GM21825 (cell line): ENCODE measurements at regions not wholly inside any gene's neighbourhood (a gene's known extent, or its start where the extent isn't known, plus 50 kb on each side); places are given as distances from the start of the nearest gene placed in this dataset.

Experiments
- ATAC-seq: cut with Tn5 transposase; IDR thresholded peaks from one replicate; pipeline ENCODE4 v1.9.1; 2021; ENCODE audit warnings: mild to moderate bottlenecking, moderate library complexity; ENCODE audit not compliant: unreplicated experiment

DNA sequence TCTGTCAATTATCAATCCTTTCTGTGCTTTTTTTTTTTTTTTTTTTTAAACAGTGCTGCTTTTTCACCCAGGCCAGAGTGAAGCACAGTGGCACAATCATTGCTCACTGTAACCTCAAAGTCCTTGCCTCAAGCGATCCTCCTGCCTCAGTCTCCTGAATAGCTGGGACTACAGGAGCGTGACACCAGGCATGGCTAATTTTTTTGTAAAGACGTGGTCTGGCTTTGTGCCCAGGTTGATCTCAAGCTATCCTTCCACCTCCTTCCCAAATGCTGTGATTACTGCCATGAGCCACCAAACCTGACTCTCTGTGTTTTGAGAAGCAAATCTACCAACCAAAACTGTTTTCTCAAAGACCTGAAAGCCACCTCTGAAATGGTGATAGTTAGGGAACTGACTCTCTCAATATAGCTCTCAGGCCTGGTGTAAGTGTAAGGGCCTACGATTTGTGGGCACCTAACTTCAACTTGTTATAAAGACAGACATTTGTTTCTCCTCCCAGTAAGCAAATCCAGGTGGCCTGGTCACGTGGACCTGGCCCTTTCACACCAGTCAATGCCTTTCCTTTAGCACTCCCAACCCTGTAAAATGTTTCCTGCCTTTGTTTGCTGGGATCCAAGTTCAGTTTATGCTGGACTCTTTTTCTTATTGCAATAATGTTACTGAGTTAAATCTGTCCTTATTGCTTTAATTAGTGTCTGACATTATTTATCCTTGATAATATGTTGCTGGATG, 2015.9 kb downstream of the PCDH7 start:
- no peak for ATAC-seq

DNA sequence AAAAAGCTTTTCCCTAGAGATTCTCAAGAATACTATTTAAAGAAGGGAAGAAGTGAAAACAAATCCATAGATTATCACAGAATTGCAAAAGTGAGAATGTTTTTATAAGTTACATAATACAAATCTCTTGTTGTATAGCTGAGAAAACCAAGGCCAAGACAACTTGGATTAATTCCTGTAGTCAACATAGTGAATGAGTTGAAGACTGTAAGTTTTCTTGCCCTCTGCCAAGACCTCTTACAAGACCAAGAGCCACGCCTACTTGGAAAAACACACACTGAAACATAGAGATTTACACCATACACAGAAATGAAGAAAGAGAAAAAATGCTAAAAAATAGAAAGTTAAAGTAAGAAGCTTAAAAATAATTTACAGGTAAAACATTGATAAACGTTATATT, 2024.0 kb downstream of the PCDH7 start:
- ATAC-seq, result no peak

DNA sequence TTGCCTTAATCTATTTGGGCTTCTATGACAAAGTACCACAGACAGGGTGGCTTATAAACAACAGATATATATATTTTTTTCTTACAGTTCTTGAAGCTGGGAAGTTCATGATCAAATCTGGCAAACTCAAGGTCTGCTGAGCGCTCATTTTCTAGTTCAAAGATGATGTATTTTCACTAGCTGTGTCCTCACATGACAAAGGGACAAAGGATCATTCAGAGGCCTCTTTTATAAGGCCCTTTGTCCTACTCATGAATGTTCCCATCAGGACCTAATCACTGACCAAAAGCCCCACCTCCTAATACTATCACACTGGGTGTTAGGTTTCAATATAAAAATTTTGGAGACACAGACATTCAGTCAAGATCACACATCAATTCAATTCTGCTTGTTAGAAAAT, 2025.2 kb downstream of the PCDH7 start:
- ATAC-seq, result no peak

DNA sequence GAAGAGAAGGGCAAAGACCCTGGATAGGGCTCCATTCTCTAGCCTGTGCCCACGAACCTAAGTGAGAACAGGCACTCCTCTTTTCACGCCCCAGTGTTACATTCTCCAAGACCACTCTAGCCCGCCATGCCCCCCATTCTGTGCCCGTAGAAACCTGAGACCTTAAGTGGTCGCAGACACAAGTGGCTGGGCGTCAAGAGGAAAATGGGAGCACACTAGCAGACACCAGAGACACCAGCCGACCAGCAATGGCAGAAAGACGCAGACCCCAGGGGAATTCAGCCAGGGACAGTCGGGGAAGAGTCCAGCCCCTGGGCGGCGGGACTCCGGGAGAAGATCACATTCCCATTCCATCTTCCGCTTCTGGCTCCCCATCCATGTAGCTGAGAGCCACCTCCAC, 2027.9 kb downstream of the PCDH7 start:
- no peak for ATAC-seq

DNA sequence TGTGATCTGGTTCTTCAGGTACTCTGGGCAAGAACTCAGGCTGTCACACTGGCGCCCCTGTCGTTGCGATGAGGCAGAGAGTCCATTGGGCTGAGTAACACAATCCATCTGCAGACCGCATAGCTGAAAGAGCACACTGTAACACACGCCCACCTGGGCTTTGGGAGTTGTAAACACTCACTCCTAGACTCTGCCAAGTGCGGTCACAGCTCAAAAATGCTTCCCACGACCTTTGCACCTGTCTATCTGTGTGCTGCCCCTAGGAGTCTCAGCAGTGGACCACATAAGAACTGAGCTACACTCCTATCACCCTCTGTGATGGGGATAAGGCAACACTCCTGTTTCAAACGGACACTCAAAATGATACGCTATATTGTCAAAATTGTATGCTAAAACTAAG, 2028.3 kb downstream of the PCDH7 start:
- no peak for ATAC-seq

DNA sequence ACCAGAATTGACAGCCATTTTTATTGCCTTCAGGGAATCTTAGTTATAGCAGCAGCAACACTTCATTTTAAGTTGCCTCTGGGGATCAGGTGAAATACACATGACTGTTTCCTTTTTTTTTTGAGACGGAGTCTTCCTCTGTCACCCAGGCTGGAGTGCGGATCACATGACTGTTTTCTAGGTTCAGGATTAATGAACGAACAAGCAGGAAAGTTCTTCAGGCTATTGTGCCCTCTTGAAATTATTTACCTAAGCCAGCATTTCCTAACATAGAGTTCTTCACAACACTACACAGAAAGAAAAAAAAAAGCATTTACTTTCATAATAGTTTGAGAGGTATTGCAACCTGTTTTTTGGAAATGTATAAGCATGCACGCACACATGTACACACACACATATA, 2032.8 kb downstream of the PCDH7 start:
- no peak for ATAC-seq

DNA sequence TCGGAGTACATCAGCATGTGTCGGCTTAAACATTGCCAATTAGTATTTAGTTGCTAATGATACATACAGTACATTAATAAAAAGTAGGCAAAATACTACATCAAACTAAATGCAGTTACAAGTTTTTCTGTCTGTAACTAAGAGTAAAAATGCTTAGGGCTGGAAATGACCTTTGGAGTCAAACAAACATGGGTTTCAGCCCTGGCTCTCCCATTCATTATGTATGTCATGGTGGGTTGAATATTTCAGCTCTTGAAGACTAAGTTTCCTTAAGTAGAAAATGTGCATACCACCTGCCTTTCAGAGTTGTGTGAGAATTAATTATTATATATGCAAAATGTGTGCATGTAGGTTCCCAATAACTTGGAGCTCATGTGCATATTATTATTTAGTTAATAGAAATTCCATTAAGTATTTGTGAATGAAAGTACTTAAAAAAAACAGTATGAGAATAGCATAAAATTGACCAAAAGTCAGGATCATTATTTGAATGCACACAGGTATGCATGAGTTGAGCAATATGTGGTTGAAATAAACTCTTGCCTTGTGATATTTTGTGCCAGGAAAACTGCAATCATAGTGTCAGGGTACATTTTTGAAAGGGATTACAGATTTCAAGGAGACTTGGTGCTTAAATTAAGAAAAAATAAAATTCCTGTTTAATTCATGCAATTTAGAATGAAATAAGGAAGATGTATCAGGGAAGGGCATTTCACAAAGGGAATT, 2048.7 kb downstream of the PCDH7 start:
- ATAC-seq, result no peak

DNA sequence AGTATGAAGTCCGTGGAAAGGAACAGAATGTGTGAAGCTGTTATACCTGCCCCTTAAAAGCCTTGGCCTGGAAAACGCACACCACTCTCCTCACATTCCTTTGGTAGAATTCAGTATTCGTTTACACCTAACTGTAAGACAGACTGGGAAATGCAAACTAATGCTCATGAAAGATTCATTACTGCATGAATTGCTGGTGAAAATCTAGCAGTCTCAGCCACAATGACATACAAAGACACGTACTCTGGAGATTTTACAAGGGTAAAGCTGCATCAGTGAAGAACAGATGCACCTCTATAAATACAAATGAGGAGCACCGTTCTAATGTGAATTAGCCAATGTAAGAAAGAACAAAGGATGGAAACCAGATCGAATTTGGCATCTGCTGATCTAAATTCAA, 2051.3 kb downstream of the PCDH7 start:
- ATAC-seq, result no peak

DNA sequence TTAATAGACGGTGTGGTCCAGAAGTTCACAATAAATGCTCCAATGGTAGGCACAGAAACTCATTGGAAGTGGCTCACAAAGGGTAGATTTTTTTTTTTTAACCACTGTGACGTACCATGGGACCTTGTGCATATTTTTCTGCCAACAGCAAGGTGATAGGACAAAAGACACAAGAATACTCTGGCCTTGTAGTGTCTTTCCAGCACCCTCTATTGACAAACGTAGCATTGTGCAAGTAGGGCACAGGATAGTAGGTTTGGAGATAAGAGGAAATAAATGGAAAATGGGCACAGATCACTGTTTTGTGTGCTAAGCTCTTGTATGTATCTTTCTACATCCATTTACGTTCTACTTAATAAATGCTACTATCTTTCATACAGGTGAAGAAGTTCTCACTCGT, 2054.9 kb downstream of the PCDH7 start:
- ATAC-seq, result no peak

DNA sequence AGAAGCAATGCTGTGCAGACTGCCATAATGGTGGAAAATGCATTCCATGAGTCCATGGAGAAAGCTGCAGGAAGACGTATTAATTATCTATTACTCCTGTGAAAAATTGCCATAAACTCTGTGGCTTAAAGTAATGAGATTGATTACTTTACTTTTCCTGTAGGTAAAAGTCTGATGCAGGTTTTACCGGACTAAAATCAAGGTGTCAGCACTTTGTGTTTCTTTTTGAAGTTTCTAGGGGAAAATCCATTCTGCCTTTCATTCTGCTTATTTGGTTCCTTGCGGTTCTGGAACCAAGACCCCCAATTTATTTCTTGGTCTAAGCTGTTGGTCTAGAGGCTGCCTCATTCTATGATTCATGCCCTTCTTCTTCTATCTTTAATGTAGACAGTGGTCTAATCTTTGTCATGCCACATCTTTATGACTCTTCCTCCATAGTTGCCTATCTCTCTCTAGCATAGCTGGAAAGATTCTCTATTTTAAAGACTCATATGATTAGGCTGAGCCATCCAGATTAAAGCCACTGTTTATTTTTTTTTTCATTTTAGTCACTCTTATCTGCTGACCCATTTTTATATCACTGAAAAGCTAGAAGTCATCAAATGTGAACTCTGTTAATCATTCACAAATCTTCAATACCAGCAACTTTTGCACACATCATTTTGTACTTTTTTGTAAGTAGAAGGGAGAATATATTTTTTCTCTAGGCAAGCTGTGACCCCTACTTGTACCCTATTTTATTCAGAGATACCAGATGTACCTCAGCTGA, 2056.4 kb downstream of the PCDH7 start:
- no peak for ATAC-seq

DNA sequence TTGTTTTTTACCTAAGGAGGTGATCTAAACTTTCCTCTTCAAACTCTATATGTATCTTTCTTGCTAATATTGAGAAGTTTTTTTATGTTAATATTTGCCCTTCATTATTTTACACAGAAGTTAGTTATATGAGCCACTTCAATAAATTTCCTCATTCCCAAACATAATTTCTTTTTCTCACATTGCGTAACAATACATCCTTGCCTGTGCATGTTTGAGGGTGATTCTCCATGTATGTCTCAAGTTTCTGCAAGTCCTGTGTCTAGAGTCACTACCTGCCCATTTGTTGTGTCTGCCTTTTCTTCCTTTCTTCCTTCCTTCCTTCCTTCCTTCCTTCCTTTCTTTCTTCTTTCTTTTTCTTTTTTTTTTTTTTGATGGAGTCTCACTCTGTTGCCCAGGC, 2057.9 kb downstream of the PCDH7 start:
- ATAC-seq, result no peak

DNA sequence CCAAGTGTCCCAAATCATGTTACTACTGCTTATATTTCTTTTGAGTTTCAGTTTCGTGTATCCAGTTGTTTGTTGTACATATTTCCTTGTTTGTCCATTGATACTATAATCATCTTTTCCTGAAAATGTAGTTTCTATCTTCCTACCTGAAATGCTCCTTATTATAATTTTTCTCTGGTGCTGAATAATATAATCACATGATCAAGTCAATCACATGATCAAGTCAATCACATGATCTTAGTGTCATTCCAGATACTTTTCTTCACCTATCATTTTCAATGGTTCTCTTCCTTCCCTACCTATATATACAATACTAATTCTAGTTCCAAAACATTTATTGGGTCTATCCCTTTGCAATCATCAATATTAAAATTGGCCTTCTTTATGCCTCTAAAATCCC, 2058.8 kb downstream of the PCDH7 start:
- ATAC-seq, result no peak

DNA sequence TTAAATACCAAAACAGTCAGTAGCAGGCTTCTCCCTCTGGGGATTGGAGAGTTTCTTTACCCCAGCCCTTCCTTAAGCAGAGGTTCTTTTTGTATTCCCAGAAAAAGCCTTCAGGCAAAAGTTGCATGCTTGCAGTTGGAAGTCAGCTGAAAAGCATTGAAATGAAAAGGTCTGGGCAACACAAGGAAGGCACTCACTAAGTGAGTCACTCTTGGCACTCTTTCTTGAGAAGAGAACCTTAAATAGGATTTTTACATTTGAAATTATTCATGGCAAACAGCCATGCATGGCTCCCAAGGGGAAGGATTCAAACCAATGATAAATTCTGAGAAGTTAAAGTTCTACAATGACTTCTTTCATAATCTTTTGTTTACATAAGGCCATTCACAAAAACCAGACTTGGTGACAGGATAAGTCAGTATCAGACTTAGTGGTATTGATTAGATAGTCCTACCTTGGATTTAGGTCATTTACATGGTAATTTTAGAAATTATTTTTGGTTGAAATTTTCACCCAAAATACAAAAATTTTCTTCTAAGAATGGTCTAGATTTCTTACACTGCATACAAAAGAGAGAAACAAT, 2068.9 kb downstream of the PCDH7 start:
- no peak for ATAC-seq

DNA sequence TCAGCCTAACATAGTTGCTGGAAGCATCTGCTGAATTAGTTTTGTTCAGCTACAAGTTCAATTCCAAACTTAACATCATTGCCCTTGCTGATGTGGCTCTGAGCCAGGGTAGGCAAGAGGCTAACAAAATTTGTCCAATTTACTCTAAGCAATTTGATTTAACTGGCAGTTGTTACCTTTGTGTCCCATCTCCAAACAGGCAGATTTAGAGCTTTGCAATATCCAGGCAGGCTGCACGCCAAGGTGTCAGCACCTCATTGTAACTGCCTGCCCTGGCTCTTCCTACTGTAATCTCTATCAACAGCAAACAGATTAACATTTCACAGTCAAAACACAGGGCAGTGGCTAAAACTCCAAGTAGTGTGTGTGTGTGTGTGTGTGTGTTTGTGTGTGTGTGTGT, 2070.6 kb downstream of the PCDH7 start:
- no peak for ATAC-seq

DNA sequence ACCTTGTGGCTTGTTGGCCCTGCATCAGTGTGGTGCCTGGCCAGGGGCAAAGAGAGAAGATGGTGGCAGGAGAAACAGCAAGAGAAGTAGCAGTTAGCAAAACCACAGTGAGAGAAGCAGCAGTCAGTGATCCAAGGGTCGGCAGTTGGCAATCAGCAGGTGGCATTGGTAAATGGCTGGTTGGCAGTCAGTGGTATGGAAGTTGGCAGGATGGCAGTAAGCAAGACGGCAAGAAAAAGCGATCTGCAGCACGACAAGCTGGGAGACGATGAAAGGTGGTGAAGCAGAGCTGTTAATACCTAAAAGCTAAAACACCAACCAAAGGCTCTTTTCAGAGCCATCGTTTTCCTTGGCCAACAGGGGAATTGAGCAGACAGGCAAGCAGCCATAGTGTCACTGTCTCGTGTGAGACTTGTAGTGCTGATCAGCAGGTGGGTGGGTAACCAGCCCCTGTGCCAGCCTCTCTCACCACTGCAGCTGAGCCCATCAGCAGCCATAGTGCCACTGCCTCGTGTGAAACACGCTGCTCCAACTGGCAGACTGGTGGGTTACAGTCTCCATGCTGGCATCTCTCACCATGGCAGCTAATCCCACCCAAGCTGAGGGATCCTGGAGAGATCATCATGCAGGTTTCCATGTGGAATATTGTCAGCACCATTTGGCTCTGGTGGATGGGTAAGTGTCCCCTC, 2078.4 kb downstream of the PCDH7 start:
- ATAC-seq, result no peak

DNA sequence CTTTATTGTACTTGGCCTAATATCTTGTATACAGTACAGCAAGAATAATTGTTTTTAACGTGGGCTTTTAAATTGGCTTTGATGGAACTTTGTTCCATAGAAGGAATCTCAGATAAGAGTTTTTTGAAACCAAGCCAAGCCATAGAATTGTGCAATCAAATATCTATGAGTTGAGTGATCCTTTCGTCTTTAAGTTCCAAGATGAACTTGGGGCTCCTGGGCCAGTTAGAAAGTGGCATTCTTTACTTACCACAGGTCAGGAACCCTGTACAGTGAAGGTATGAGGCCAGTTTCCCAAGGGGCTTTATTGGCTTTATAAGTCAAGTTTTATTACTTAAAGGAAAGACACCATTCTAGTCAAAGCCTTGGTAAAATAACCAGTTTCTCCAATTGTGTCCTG, 2104.2 kb downstream of the PCDH7 start:
- ATAC-seq, result no peak

DNA sequence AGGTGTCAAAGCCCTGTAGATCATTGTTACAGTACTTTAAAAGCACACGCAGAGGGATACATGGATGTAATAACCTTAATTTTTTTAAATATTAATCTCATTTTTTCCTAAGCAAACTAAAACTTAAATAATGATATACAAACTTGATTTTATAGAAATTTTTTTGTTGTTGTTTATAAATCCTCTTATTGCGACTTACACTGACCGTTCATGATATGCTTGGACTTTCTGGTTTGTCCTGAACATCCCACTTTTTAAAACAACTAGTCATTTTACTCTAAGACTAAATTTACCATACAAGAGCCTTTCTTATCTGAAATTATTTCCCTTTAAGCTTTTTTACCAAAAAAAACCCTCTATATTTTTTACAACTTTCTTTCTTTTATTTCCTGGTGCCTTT, 2106.0 kb downstream of the PCDH7 start:
- no peak for ATAC-seq

DNA sequence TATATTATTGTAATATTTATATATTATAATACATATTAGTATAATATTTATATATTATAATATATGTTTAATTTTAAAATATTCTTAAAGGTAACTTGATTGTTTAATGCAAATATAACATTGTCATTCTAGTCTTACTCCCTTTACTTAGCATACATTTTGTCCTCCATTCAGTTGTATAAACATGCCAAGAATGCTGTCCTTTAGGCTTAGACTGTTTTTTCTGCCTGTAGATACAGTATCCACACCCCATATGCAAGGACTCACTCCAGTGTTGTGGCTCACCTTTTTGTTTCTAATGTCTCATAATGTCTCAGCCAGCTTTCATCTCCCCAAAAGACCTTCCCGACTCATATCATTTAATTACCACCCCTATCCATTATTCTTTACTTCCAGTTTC, 2110.0 kb downstream of the PCDH7 start:
- no peak for ATAC-seq

DNA sequence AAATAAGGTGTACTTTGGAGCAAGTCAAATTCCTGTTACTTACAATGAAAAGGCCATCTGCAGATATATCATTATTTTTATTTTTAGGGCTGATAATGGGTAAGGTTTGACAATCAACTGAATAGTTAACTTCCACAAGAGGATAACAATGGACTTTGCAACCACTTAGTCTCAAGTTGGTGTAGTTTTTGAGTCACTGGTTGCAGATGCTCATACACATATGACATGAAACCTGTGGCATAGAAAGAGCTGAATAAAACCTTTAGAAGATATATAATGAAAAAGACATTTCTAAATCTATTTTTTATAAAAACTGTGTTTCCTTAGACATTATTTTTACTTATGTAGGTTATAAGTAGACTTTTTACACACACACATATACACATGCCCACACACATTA, 2110.9 kb downstream of the PCDH7 start:
- no peak for ATAC-seq

DNA sequence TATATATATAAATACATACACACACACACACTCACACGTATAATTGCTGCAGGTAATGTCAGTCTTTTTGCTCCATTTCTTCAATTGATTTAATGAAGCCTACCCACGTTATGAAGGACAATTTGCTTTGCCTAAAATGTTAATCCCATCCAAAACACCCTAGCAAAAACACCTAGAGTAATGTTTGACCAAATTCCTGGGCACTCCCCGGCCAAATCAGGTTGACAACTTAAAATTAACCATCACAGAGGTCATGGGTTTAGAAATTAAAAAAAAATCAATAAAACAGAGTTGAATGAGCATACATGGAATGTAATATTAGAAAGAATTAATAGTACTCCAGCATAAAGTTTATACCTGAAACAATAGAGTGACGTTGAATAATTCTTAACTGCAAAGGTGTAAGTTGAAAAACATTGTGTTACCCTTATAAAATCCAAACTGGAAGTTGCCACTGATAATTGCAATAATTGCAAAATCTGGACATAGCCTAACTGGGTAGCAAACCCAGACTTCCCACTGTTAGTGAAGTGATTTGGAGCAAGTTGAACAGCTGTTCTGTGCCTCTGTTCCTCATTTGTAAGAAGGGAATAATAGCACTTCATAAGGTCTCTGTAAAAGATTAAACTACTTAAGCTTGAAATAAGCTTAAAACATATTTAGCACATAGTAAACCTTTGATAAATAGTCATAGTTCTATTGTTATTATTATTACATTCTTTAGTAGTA, 2120.5 kb downstream of the PCDH7 start:
- ATAC-seq, result no peak
